WTC11 (cell line): ENCODE measurements at regions not wholly inside any gene's neighbourhood (a gene's known extent, or its start where the extent isn't known, plus 50 kb on each side); places are given as distances from the start of the nearest gene placed in this dataset.

Experiments used
- ATAC-seq: fragments of 200-7000 bp; cut with Tn5 transposase; 2 replicates; pipeline ENCODE4 v1.10.0; 2021; ENCODE audit warnings: mild to moderate bottlenecking, moderate library complexity
- CTCF ChIA-PET: fragments of 300-600 bp; sonication (Branson Sonifier 250); formaldehyde crosslinking; loops from one replicate; lab custom pipeline; 2021; ENCODE audit warnings: antibody characterized with exemption; lab: Charles Lee
- POLR2A ChIA-PET: fragments of 350-600 bp; sonication (Branson Sonifier 250); formaldehyde crosslinking; loops from one replicate; lab custom pipeline; 2021; ENCODE audit warnings: antibody characterized with exemption; lab: Charles Lee
- DNase-seq: peaks from one replicate; pipeline ENCODE4 v3.0.0; 2021; ENCODE audit warnings: low spot score
- H3K27ac Mint-ChIP-seq: 2 replicates; pipeline ENCODE4 v1.8.0; 2021; ENCODE audit warnings: mixed read lengths
- H3K27me3 Mint-ChIP-seq: 2 replicates; pipeline ENCODE4 v1.8.0; 2021; ENCODE audit warnings: low read depth, mild to moderate bottlenecking, moderate library complexity, mixed read lengths
- H3K36me3 Mint-ChIP-seq: 2 replicates; pipeline ENCODE4 v1.8.0; 2021; ENCODE audit warnings: mixed read lengths
- H3K4me1 Mint-ChIP-seq: 2 replicates; pipeline ENCODE4 v1.8.0; 2022; ENCODE audit warnings: mixed read lengths
- H3K4me3 Mint-ChIP-seq: 2 replicates; pipeline ENCODE4 v1.8.0; 2021; ENCODE audit warnings: mild to moderate bottlenecking, moderate library complexity, mixed read lengths
- H3K9me3 Mint-ChIP-seq: 2 replicates; pipeline ENCODE4 v1.8.0; 2021; ENCODE audit warnings: mixed read lengths
- CBFB ChIP-seq: sonication (generic); formaldehyde crosslinking; IDR thresholded peaks from 2 replicates; pipeline ENCODE4 v1.8.1; 2022; ENCODE audit warnings: mild to moderate bottlenecking, low read depth, missing genetic modification reagents
- E2F1 ChIP-seq: sonication (generic); formaldehyde crosslinking; IDR thresholded peaks from 2 replicates; pipeline ENCODE4 v1.8.0; 2022; ENCODE audit warnings: mild to moderate bottlenecking, missing genetic modification reagents
- FOXJ3 ChIP-seq: sonication (generic); formaldehyde crosslinking; IDR thresholded peaks from 2 replicates; pipeline ENCODE4 v1.9.0; 2021; ENCODE audit warnings: missing genetic modification reagents, mild to moderate bottlenecking, borderline replicate concordance
- GRHL2 ChIP-seq: fragments of 250-450 bp; sonication (Bioruptor Pico); IDR thresholded peaks from 2 replicates; pipeline ENCODE4 v1.8.0; 2022; ENCODE audit warnings: mild to moderate bottlenecking, moderate library complexity; ENCODE audit not compliant: insufficient replicate concordance, severe bottlenecking
- HMGXB4 ChIP-seq: sonication (generic); formaldehyde crosslinking; IDR thresholded peaks from 2 replicates; pipeline ENCODE4 v1.8.1; 2023; ENCODE audit warnings: mild to moderate bottlenecking, moderate library complexity, missing genetic modification reagents
- MXD4 ChIP-seq: fragments of 250-450 bp; sonication (Bioruptor Pico); IDR thresholded peaks from 2 replicates; pipeline ENCODE4 v1.8.0; 2021; ENCODE audit warnings: mild to moderate bottlenecking, moderate library complexity, borderline replicate concordance
- NR3C1 ChIP-seq: sonication (generic); formaldehyde crosslinking; conservative IDR thresholded peaks from 2 replicates; pipeline ENCODE4 v1.8.1; 2023; ENCODE audit warnings: low read depth, mild to moderate bottlenecking, missing genetic modification reagents
- SMAD3 ChIP-seq: sonication (generic); formaldehyde crosslinking; IDR thresholded peaks from 2 replicates; pipeline ENCODE4 v1.8.0; 2022; ENCODE audit warnings: missing genetic modification reagents, mild to moderate bottlenecking, borderline replicate concordance
- SOX15 ChIP-seq: fragments of 250-450 bp; sonication (Bioruptor Pico); IDR thresholded peaks from 2 replicates; pipeline ENCODE4 v1.9.0; 2021; ENCODE audit warnings: mild to moderate bottlenecking
- TEAD4 ChIP-seq: sonication (generic); formaldehyde crosslinking; IDR thresholded peaks from 2 replicates; pipeline ENCODE4 v1.8.0; 2022; ENCODE audit warnings: mild to moderate bottlenecking, missing genetic modification reagents
- ZNF219 ChIP-seq: sonication (generic); formaldehyde crosslinking; IDR thresholded peaks from 2 replicates; pipeline ENCODE4 v1.8.0; 2023; ENCODE audit warnings: missing genetic modification reagents, mild to moderate bottlenecking, borderline replicate concordance
- ZNF396 ChIP-seq: fragments of 250-450 bp; sonication (Bioruptor Pico); IDR thresholded peaks from 2 replicates; pipeline ENCODE4 v1.8.0; 2021; ENCODE audit warnings: mild to moderate bottlenecking, moderate library complexity, borderline replicate concordance
- ZNF423 ChIP-seq: fragments of 250-450 bp; sonication (Bioruptor Pico); IDR thresholded peaks from 2 replicates; pipeline ENCODE4 v2.1.2; 2022; ENCODE audit warnings: mild to moderate bottlenecking, moderate library complexity
- ZNF425 ChIP-seq: fragments of 250-450 bp; sonication (Bioruptor Pico); conservative IDR thresholded peaks from 2 replicates; pipeline ENCODE4 v1.9.0; 2021; ENCODE audit warnings: mild to moderate bottlenecking
- TF ChIP-seq, protein P1 (sequence below): fragments of 250-450 bp; sonication (Bioruptor Pico); IDR thresholded peaks from 2 replicates; pipeline ENCODE4 v1.9.0; 2021; ENCODE audit warnings: mild to moderate bottlenecking
- TF ChIP-seq, protein P2 (sequence below): sonication (generic); formaldehyde crosslinking; IDR thresholded peaks from 2 replicates; pipeline ENCODE4 v1.8.1; 2022; ENCODE audit warnings: missing genetic modification reagents, borderline replicate concordance
- TF ChIP-seq, protein P3 (sequence below): fragments of 250-450 bp; sonication (Bioruptor Pico); IDR thresholded peaks from 2 replicates; pipeline ENCODE4 v2.1.2; 2022; ENCODE audit warnings: mild to moderate bottlenecking, moderate library complexity
- TF ChIP-seq, protein P4 (sequence below): sonication (generic); formaldehyde crosslinking; conservative IDR thresholded peaks from 2 replicates; pipeline ENCODE4 v1.8.1; 2022; ENCODE audit warnings: mild to moderate bottlenecking, missing genetic modification reagents

GRCh38 chr5:106085556-106085955 is 1585.2 kb downstream of the EFNA5 start (continued):
- no peak for TF ChIP-seq HMGXB4 (CRISPR knock-in tag)
- no peak for TF ChIP-seq GRHL2
- no peak for TF ChIP-seq E2F1 (CRISPR knock-in tag)
- TF ChIP-seq, protein P1, sequence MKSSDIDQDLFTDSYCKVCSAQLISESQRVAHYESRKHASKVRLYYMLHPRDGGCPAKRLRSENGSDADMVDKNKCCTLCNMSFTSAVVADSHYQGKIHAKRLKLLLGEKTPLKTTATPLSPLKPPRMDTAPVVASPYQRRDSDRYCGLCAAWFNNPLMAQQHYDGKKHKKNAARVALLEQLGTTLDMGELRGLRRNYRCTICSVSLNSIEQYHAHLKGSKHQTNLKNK (CRISPR knock-in tag), result no peak
- no peak for TF ChIP-seq SMAD3 (CRISPR knock-in tag)
- no peak for TF ChIP-seq ZNF425 (CRISPR knock-in tag)

GRCh38 chr5:106085136-106085535 is 1585.6 kb downstream of the EFNA5 start:
- ATAC-seq, result peak; percentile 74
- TF ChIP-seq ZNF219 (CRISPR knock-in tag) (no peak), SOX15 (CRISPR knock-in tag) (no peak), HMGXB4 (CRISPR knock-in tag) (no peak), MXD4 (CRISPR knock-in tag) (no peak), SMAD3 (CRISPR knock-in tag) (no peak), GRHL2 (no peak)
- TF ChIP-seq, protein P2, sequence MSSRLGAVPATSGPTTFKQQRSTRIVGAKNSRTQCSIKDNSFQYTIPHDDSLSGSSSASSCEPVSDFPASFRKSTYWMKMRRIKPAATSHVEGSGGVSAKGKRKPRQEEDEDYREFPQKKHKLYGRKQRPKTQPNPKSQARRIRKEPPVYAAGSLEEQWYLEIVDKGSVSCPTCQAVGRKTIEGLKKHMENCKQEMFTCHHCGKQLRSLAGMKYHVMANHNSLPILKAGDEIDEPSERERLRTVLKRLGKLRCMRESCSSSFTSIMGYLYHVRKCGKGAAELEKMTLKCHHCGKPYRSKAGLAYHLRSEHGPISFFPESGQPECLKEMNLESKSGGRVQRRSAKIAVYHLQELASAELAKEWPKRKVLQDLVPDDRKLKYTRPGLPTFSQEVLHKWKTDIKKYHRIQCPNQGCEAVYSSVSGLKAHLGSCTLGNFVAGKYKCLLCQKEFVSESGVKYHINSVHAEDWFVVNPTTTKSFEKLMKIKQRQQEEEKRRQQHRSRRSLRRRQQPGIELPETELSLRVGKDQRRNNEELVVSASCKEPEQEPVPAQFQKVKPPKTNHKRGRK (CRISPR knock-in tag), result no peak
- TF ChIP-seq, protein P3, sequence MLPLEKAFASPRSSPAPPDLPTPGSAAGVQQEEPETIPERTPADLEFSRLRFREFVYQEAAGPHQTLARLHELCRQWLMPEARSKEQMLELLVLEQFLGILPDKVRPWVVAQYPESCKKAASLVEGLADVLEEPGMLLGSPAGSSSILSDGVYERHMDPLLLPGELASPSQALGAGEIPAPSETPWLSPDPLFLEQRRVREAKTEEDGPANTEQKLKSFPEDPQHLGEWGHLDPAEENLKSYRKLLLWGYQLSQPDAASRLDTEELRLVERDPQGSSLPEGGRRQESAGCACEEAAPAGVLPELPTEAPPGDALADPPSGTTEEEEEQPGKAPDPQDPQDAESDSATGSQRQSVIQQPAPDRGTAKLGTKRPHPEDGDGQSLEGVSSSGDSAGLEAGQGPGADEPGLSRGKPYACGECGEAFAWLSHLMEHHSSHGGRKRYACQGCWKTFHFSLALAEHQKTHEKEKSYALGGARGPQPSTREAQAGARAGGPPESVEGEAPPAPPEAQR, result no peak
- Mint-ChIP-seq H3K27me3 (no peaks in the 10 kb centered on the region), H3K9me3 (no peaks in the 10 kb centered on the region), H3K36me3 (no peaks in the 10 kb centered on the region), H3K4me1 (peaks cover 74% of the 10 kb centered on the region), H3K4me3 (peak overlapping the region; percentile 44), H3K27ac (peak overlapping the region; percentile 94)
- ChIA-PET CTCF (no interaction called here), POLR2A (no interaction called here)
- no peak for DNase-seq

- no peak overlapping the region for H3K4me3 Mint-ChIP-seq
- no peak overlapping the region for H3K27ac Mint-ChIP-seq
- H3K9me3 Mint-ChIP-seq, result peaks cover 3% of the 10 kb centered on the region; the same call in 1 of the 2 replicates
- H3K27me3 Mint-ChIP-seq, result no peaks in the 10 kb centered on the region
- POLR2A ChIA-PET, result no interaction called here
- peaks cover 41% of the 10 kb centered on the region for H3K4me1 Mint-ChIP-seq
- CTCF ChIA-PET, result no interaction called here
- ATAC-seq (no peak), DNase-seq (no peak)
- no peaks in the 10 kb centered on the region for H3K36me3 Mint-ChIP-seq
- TF ChIP-seq SOX15 (CRISPR knock-in tag) (no peak), TEAD4 (CRISPR knock-in tag) (no peak), ZNF423 (CRISPR knock-in tag) (no peak), FOXJ3 (CRISPR knock-in tag) (no peak), GRHL2 (no peak), CBFB (CRISPR knock-in tag) (no peak), NR3C1 (CRISPR knock-in tag) (no peak), ZNF396 (CRISPR knock-in tag) (no peak)
- TF ChIP-seq, protein P4, sequence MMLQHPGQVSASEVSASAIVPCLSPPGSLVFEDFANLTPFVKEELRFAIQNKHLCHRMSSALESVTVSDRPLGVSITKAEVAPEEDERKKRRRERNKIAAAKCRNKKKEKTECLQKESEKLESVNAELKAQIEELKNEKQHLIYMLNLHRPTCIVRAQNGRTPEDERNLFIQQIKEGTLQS, result no peak
- TF ChIP-seq, protein P1 (CRISPR knock-in tag), result no peak
Observed at GRCh38 chr5:106080535-106080934, 1590.2 kb downstream of the EFNA5 start.
